Endodermal cell (in vitro differentiated cells): ENCODE measurements at regions not wholly inside any gene's neighbourhood (a gene's known extent, or its start where the extent isn't known, plus 50 kb on each side); places are given as distances from the start of the nearest gene placed in this dataset.
A peak's percentile ranks its signal among the peaks of the same experiment; 100 is the strongest.

Experiments used
- DNase-seq: peaks from one replicate; pipeline ENCODE4 v3.0.0-alpha.2; 2017
- H3K27ac ChIP-seq: 2 replicates; pipeline ENCODE4 v1.5.1; 2013; ENCODE audit warnings: mild to moderate bottlenecking, low read depth, low read length, moderate library complexity
- H3K27me3 ChIP-seq: 2 replicates; pipeline ENCODE4 v1.6.1; 2013; ENCODE audit warnings: mild to moderate bottlenecking, low read length, moderate library complexity; ENCODE audit not compliant: insufficient read depth, control insufficient read depth, poor library complexity, severe bottlenecking
- H3K36me3 ChIP-seq: 2 replicates; pipeline ENCODE4 v1.7.0; 2013; ENCODE audit warnings: mild to moderate bottlenecking, low read length, moderate library complexity; ENCODE audit not compliant: control insufficient read depth, insufficient read depth
- H3K4me1 ChIP-seq: one replicate; pipeline ENCODE4 v1.7.0; 2013; ENCODE audit warnings: low read length; ENCODE audit not compliant: control insufficient read depth, insufficient read depth
- H3K4me3 ChIP-seq: 2 replicates; pipeline ENCODE4 v1.5.1; 2013; ENCODE audit warnings: mild to moderate bottlenecking, low read length, moderate library complexity
- H3K9ac ChIP-seq: 2 replicates; pipeline ENCODE4 v1.6.1; 2013; ENCODE audit warnings: mild to moderate bottlenecking, low read length, moderate library complexity; ENCODE audit not compliant: poor library complexity, severe bottlenecking; ENCODE audit errors: extremely low read depth
- H3K9me3 ChIP-seq: 2 replicates; pipeline ENCODE4 v1.6.1; 2013; ENCODE audit warnings: mild to moderate bottlenecking, low read length, moderate library complexity; ENCODE audit not compliant: control insufficient read depth
- H3K27ac Mint-ChIP-seq: 2 replicates; pipeline ENCODE4 v1.8.0; 2020; ENCODE audit warnings: mixed read lengths
- H3K27me3 Mint-ChIP-seq: 2 replicates; pipeline ENCODE4 v1.8.0; 2021; ENCODE audit warnings: mild to moderate bottlenecking, mixed read lengths; ENCODE audit not compliant: insufficient read depth
- H3K36me3 Mint-ChIP-seq: 2 replicates; pipeline ENCODE4 v1.8.0; 2020; ENCODE audit warnings: low read depth, mixed read lengths
- H3K4me1 Mint-ChIP-seq: 2 replicates; pipeline ENCODE4 v1.8.0; 2020; ENCODE audit warnings: mixed read lengths
- H3K4me3 Mint-ChIP-seq: 2 replicates; pipeline ENCODE4 v1.8.0; 2020; ENCODE audit warnings: mild to moderate bottlenecking, moderate library complexity, mixed read lengths
- H3K9me3 Mint-ChIP-seq: 2 replicates; pipeline ENCODE4 v1.8.0; 2020; ENCODE audit warnings: mild to moderate bottlenecking, mixed read lengths
- WGBS, 2 experiments: methylation state at CpG; one replicate each; pipeline versions ENCODE4 v1.1.5 to v1.1.7; 2013; ENCODE audit warnings: missing lambda C conversion rate in 2 of 2, mixed read lengths in 1 of 2; ENCODE audit not compliant: insufficient coverage in 1 of 2, insufficient read length in 1 of 2; 5-methylcytosine and 5-hydroxymethylcytosine counted together
- TF ChIP-seq, protein P1 (sequence below): fragments of 200-600 bp; sonication (generic); conservative IDR thresholded peaks from 2 replicates; pipeline ENCODE4 v1.5.0; 2021; ENCODE audit warnings: antibody characterized with exemption, mild to moderate bottlenecking

DNA sequence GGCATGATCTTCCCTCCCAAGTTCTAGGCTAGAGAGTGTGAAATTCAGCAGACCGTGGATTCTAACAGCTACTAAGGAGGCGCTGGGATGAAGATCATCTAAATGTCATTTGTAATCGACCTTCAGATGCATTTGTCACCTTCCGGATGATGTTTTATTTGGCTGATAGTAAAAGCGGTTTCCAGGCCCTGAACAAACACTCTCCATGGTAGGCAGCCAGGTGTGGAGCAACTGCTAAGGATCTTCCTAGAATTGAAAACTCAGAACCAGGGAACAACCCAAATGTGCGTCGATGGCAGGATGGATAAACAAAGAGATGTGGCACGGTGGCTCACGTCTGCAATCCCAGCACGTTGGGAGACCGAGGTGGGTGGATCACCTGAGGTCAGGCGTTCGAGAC, 107.2 kb upstream of the CACNA1A start:
- peaks cover 17% of the 10 kb centered on the region for H3K4me1 Mint-ChIP-seq
- peaks cover 8% of the 10 kb centered on the region for H3K27me3 Mint-ChIP-seq
- Histone ChIP-seq H3K27ac (no peak overlapping the region), H3K9ac (no peak overlapping the region), H3K4me1 (peaks cover 7% of the 10 kb centered on the region), H3K4me3 (no peak overlapping the region), H3K36me3 (no peaks in the 10 kb centered on the region), H3K27me3 (no peaks in the 10 kb centered on the region), H3K9me3 (no peaks in the 10 kb centered on the region)
- peaks cover 3% of the 10 kb centered on the region for H3K9me3 Mint-ChIP-seq
- DNase-seq = no peak
- no peak overlapping the region for H3K27ac Mint-ChIP-seq
- no peaks in the 10 kb centered on the region for H3K36me3 Mint-ChIP-seq
- 92 to 93% methylated on average over 12 to 13 of the region's 13 CpGs for WGBS, 2 experiments
- TF ChIP-seq, protein P1, sequence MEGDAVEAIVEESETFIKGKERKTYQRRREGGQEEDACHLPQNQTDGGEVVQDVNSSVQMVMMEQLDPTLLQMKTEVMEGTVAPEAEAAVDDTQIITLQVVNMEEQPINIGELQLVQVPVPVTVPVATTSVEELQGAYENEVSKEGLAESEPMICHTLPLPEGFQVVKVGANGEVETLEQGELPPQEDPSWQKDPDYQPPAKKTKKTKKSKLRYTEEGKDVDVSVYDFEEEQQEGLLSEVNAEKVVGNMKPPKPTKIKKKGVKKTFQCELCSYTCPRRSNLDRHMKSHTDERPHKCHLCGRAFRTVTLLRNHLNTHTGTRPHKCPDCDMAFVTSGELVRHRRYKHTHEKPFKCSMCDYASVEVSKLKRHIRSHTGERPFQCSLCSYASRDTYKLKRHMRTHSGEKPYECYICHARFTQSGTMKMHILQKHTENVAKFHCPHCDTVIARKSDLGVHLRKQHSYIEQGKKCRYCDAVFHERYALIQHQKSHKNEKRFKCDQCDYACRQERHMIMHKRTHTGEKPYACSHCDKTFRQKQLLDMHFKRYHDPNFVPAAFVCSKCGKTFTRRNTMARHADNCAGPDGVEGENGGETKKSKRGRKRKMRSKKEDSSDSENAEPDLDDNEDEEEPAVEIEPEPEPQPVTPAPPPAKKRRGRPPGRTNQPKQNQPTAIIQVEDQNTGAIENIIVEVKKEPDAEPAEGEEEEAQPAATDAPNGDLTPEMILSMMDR = no peak
- H3K4me3 Mint-ChIP-seq = no peak overlapping the region

DNA sequence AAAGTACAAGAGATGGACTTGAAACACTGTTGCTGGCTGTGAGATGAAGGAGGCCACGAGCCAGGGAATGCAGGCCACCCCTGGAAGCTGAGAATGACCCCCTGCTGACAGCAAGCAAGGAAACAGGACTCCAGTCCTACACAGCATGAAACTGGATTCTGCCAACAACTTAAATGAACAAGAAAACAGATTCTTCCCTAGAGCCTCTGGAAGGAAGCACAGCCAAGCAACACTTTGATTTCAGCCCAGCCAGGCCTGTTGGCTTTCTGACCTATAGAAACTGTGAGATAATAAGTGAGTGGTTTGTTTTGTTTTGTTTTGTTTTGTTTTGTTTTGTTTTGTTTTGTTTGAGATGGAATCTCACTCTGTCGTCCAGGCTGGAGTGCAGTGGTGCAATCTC, 105.3 kb upstream of the CACNA1A start:
- Histone ChIP-seq H3K4me3 (no peak overlapping the region), H3K4me1 (peaks cover 7% of the 10 kb centered on the region), H3K27ac (no peak overlapping the region), H3K27me3 (no peaks in the 10 kb centered on the region), H3K36me3 (no peaks in the 10 kb centered on the region), H3K9ac (no peak overlapping the region), H3K9me3 (no peaks in the 10 kb centered on the region)
- no peak overlapping the region for H3K27ac Mint-ChIP-seq
- no peak for DNase-seq
- TF ChIP-seq, protein P1 = no peak
- no peaks in the 10 kb centered on the region for H3K36me3 Mint-ChIP-seq
- no peaks in the 10 kb centered on the region for H3K27me3 Mint-ChIP-seq
- WGBS, 2 experiments = 77 to 100% methylated on average over 1 to 2 of the region's 2 CpGs
- H3K4me1 Mint-ChIP-seq = peaks cover 17% of the 10 kb centered on the region
- peaks cover 3% of the 10 kb centered on the region for H3K9me3 Mint-ChIP-seq
- no peak overlapping the region for H3K4me3 Mint-ChIP-seq

DNA sequence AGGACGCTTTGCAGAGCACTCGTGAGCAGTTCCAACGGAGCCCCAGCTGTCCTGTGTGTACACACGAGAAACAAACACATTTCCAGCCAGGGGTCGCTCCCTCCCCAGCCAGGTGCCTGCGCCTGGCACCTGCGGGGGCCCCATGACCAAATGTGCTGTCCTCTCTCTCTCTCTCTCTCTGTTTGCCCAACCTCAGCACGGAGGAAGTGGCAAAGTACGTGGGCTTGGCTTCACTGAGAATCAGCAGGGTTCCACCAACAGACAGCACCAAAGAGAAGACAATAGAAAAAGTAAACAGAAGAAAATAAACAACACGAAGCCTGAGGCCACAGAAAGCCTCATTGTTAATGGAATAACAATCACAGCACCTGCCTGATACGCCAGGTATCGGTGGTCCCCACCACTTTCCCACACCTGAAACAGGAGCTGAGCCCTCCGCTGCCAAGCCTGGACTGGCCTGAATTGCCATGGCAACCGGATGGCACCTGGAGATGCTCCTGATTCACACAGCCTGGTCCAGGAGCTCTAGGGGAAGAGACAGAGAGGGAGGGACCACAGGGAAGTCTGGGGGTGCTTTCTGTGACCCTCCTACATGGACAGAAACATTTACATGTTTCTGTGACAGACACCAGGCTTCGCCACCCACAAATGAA, 103.9 kb upstream of the CACNA1A start:
- Mint-ChIP-seq H3K4me1 (peaks cover 21% of the 10 kb centered on the region), H3K27ac (peak overlapping the region; percentile 66), H3K27me3 (no peaks in the 10 kb centered on the region), H3K4me3 (no peak overlapping the region), H3K36me3 (no peaks in the 10 kb centered on the region), H3K9me3 (peaks cover 3% of the 10 kb centered on the region)
- H3K9me3 ChIP-seq = no peaks in the 10 kb centered on the region
- no peaks in the 10 kb centered on the region for H3K27me3 ChIP-seq
- no peak overlapping the region for H3K27ac ChIP-seq
- no peaks in the 10 kb centered on the region for H3K36me3 ChIP-seq
- H3K4me3 ChIP-seq = no peak overlapping the region
- TF ChIP-seq, protein P1 = no peak
- H3K9ac ChIP-seq = no peak overlapping the region
- WGBS, 2 experiments = 42 to 53% methylated on average over 8 to 14 of the region's 15 CpGs
- peak; percentile 67 for DNase-seq
- H3K4me1 ChIP-seq = peaks cover 7% of the 10 kb centered on the region
